CD4-positive, alpha-beta T cell treated with Interferon gamma for 1 hour (primary cell): ENCODE measurements at regions not wholly inside any gene's neighbourhood (a gene's known extent, or its start where the extent isn't known, plus 50 kb on each side); places are given as distances from the start of the nearest gene placed in this dataset.
"Not testable (repeated sequence)": the region's sequence is repeated elsewhere in the genome, so short reads cannot be mapped to it uniquely, and the experiment has no call there.

Experiments
- DNase-seq: peaks from one replicate; pipeline ENCODE4 v3.0.0-alpha.2; 2020

GRCh38 chr18:10086458-10087210 is 172.8 kb downstream of the VAPA start:
- DNase-seq, result no peak

GRCh38 chr18:10088734-10089133 is 174.9 kb downstream of the VAPA start:
- no peak for DNase-seq

DNA sequence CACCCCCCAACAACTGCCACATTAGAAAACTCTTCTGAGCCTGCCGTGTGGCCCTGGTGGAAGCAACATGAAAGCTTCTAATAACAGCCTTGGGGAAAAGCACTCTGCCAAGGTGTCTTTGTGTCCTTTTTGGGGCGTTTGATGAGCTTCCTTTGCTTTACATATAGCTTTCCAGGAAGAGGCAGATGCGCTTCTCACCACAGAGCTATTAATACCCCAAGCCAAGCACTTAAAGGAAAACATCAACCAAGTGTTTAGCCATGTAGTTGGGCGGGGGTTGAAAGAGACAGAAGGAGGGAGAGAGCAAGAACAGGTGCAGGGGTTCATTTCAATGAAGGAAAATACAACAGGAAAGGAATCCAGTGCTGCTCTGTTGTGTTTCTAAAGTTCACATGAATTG is 176.1 kb downstream of the VAPA start:
- DNase-seq, result no peak

DNA sequence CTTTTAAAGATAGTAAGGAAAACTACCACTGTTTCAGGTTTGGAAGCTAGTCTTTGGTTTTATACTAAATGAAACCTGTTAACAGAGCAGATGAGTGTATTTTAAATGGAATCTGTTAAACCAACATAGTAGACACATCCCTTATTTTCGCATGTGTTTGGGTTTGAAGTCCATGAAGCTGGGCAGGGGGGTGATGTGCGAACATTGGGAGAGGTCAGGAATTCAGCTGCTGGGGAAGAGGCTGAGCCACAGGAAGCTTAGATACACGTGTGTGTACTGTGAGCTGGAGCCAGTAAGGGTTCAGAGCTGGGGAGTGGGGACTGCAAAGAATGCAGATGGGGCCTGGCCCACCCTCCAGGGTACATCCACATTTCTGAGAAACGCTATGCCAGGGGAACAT is 176.9 kb downstream of the VAPA start:
- no peak for DNase-seq

GRCh38 chr18:10093445-10093844 is 179.6 kb downstream of the VAPA start:
- DNase-seq, result no peak

DNA sequence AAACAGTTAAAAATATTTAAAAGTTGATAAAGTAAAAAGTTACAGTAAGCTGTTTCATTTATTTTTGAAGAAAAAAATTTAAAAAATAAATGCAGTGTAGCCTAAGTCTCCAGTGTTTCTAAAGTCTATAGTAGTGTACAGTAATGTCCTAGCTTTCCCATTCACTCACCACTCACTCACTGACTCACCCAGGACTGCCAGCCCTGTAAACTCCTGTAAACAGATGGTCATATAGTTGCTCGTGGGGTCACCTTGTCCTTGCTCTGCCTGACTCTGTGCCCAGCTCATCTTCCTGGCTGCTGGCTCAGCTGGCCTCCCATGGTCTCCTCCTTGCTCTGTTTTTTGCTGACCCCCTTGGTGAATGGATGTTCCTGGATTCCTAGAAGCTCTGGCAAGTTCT is 180.3 kb downstream of the VAPA start:
- no peak for DNase-seq

- no peak for DNase-seq
Measured at GRCh38 chr18:10094655-10095054, 180.8 kb downstream of the VAPA start.

DNA sequence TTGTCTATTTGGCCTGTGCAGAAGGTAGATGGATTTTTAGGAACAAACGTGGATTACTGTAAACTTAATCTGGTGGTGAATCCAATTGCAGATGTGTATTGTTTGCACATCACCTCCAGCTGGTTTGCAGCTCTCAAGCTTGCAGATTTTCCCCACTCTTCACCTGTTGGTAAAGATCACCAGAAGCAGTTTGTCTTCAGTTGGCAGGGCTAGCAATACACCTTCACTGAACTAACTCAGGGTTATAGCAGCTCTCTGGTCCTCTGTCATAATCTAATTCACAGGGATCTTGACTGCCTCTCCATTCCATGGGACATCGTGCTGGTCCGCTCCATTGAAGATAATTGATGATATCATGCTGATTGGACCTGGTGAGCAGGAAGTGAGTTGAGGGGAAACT is 181.5 kb downstream of the VAPA start:
- no peak for DNase-seq

GRCh38 chr18:10099539-10100140 is 185.8 kb downstream of the VAPA start:
- DNase-seq, result no peak

GRCh38 chr18:10100196-10100595 is 186.4 kb downstream of the VAPA start:
- no peak for DNase-seq

DNA sequence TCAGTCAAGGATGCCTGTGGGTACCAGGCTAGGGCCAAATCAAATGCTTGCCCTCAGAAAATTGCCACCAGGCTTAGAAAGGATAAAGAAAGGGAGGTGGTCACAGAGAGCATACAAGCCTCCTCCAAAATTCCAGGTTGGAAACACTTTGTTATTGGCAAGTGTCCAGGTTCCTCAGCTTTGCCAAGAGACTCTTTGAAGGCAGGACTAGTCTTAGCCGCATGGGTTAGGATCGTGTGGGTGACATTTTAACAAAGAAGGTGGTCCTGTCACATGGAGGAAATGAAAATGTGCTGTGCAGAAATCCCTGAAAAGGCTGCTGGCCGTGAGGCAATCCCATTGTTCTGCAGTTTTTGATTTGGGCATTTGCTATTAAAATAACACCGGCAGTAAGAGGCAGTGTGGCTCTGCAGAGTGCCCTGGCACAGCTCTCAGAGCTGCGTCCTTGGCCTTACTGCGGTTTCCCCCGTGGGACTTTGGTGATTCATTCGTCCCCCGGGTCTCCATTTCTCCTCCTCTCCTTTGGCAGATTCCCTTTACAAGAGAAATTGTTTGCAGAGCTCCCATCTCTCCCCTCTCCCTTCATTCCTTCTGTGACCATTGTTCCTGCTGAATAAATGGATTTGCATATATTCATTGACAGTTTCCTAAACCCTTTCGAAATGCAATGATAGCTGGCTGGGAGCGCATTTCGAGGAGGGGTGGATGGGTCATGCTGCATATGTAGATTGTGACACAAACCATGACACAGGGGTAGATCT is 187.3 kb downstream of the VAPA start:
- DNase-seq, result no peak

DNA sequence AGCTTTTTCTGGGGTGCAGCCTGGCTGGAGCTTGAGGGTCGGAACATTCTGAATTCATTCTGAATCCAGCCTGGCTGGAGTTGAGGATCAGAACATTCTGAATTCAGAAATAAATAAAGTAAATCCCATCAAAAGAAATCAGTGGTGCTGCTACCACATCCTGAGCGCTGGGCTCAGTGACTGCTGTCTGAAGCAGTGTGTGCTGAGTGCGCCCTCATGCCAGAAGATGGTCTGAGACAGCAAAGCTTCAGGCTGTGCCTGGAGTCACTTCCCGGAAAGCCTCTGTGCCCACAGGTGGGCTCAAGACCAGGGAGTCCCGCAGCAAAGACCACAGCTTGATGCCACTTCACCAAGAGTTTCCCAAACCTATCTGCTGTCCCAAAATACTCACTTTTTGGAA is 187.9 kb downstream of the VAPA start:
- no peak for DNase-seq

- DNase-seq, result not testable (repeated sequence)
Measured at GRCh38 chr18:10105118-10105517, 191.3 kb downstream of the VAPA start.

DNA sequence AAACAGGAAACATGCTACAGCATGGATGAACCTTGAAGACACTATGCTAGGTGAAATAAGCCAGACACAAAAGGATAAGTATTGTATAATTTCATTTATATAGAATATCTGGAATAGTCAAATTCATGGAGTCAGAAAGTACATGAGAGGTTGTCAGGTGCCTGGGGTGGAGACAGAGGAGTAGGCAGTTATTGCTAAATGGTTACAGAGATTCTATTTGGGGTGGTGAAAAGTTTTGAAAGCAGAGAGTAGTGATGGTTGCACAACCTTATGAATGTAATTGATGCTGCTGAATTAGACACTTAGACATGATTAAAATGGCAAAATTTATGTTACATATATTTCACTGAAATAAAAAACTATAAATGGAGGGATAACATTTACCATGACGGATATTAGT is 197.4 kb downstream of the VAPA start:
- no peak for DNase-seq

DNA sequence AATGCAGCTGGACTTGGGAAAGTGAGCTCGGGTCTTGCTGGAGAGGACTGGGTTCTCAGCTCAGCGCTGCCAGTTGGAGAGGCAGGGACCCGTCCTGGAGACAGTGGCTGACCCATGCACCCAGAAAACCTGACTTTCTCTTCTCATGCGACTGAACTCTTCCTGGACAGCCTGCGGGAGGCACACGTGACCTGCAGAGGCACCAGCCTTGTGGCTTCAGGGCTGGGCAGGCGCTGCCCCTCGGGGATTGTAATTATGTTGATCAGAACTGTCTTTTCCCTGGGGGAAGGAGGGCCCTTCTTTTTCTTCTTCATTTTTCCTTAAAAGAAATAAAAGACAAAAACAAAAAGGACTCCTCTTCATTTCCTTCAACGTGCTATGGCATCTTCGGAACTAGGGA is 198.1 kb downstream of the VAPA start:
- no peak for DNase-seq

DNA sequence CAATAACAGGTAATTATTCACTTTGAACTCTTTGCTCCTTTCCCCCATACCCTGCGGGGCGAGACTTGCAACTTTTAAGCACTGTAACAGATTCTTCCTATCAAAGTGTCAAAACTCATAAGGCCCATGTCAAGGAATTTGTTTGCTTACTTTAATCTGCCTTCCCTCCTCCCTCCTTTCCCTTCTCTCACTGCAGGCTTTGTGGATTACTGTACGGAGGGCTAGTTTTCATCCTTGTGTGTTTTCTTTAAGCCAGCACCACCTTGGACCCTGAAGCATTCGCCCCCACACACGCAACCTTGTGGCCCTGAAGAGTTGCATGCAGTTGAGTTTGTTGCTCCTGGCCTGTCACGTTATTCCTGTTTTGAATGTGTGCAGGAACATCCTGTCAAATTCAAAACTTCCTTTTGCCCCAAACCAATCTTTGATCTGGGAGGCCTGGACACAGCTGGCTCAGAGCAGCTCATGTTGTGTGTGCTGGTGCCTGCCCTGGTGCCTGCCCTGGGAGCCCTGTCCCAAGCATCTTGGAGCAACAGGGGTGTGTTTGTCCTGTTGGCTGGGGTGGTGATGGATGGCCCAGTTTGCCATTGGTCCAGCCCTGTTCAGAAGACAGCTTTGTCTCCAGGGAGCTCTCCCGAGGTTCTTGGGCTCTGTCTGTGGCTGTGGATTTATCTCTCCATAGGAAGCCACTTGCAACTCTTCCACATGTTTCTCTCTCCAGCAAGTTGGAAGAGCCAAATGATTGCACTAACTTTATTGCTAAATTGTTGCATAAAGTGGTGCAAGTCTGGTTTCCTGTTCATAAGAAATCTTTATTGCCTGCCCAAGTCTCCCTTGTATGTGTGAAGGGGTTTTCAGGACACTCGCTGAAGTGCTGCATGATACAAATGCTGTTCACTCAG is 199.6 kb downstream of the VAPA start:
- DNase-seq, result no peak

DNA sequence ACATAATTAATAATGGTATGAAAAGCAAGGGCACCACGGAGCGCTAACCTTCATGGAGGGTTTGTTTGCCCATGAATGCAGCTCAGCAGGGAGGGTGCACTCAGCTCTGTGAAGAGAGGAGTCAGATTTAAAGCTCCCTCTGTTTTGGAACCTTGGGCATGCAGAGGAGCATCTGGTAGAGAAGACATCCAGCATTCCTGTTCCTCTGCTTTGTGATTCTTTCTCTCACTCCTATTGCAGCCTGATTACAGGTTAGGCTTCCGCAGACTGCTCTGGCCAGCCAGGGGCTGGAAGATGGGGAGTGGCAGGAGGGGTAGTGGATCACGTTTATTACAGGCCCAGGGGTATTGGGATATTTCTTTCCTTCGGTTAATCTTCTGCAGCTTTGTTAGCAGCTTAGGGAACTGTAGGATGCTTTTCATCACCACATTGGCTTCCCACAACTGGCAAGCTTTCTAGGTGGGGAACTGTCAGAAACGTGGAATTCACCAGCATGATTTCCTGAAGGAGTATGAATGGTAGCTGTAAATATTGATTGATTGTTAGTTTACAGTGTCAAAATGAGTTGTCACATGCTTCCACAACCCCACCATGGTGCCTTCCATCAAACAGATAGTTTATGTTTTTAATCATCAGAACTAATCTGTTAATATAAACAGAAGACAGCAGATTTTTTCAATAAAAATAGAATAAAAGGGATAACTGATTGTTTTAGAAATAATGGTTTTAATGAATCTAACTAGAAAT is 201.1 kb downstream of the VAPA start:
- DNase-seq, result no peak

DNA sequence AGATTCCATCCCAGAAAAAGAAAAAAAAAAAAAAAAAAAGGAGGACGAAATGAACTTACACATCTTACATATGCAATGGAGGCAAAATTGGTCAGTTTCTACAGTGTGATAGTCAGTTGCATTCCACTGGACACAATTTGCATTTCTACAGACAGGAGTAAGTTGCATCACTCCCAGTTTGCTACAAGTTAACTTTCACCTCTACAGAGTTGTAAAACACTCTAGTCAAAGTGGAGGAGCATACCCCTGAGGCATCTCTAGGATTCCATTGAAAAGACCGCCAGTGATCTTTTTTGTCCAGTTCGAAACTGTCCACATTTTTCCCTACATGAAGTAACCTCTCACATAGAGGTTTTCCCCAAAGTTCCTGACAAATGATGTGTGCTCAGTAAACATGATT is 202.8 kb downstream of the VAPA start:
- no peak for DNase-seq

- no peak for DNase-seq
Measured at GRCh38 chr18:10119528-10119927, 205.7 kb downstream of the VAPA start.

DNA sequence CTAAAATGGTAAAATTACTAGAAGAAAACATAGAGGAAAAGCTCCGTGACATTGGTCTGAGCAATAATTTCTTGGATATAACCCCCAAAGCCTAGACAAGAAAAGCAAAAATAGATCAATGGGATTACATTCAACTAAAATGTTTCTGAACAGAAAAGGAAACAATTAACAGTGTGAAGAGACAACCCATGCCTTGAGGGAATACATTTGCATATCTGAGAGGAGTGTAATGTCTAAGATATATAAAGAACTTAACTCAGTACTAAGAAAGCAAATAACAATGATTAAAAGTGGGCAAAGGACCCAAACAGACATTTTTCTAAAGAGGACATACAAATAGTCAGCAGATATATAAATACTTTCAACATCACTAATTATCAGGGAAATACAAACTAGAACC is 206.2 kb downstream of the VAPA start:
- no peak for DNase-seq

GRCh38 chr18:10120622-10121021 is 206.8 kb downstream of the VAPA start:
- DNase-seq, result no peak

DNA sequence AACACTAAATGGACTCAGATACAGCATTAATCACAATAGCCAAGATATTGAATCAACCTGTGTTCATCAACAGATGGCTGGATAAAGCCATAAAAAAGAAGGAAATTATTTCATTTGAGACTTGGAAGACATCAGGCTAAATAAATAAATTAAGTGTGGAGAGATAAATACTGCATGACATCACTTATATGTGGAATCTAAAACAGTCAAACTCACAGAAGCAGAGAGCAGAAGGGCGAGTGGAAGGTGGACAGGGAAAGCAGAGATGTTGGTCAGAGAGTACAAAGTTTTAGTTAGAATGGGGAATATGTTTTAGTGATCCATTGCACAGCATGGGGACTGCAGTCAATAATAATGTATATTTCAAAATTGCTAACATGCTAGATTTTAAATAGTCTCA is 207.2 kb downstream of the VAPA start:
- DNase-seq, result no peak
